ENCODE measurements at regions not wholly inside any gene's neighbourhood (a gene's known extent, or its start where the extent isn't known, plus 50 kb on each side); places are given as distances from the start of the nearest gene placed in this dataset.

DNA sequence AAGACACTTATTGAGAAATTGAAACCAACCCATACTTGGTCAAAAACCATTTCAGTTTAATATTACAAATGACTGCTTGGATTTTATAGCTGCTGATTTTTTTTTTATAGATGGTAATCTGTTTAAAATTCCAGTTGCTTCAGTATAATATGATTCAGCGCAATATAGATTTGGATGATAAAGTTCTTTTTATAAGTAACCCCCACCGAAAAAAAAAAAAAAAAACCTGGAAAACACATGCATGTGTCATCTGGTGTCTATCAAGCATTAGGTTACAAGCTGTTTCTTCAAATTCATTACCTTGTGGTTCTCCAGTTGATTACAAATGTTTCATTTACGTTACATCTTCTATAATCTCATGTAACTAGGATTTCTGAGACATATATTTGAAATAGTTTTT lies 356.6 kb upstream of the ROBO2 start:
- Mint-ChIP-seq H3K36me3 (ENCODE audit: insufficient read depth, unreplicated experiment) (no peaks in the 10 kb centered on the region), H3K4me3 (ENCODE audit: unreplicated experiment) (no peak overlapping the region), H3K4me1 (ENCODE audit: low read depth, unreplicated experiment) (peaks cover 9% of the 10 kb centered on the region), H3K27me3 (ENCODE audit: insufficient read depth, unreplicated experiment) (no peaks in the 10 kb centered on the region), H3K27ac (ENCODE audit: unreplicated experiment) (no peak overlapping the region), H3K9me3 (ENCODE audit: unreplicated experiment) (no peaks in the 10 kb centered on the region)
- no peaks in the 10 kb centered on the region for H3K9me3 ChIP-seq
- no peak for DNase-seq
- no peak for TF ChIP-seq CTCF (IDR thresholded peaks at IDR 0.05; ENCODE audit: insufficient read depth in 1 of 2, low read depth in 1 of 2, low read length in 1 of 2, severe bottlenecking in 1 of 2, unreplicated experiment in 1 of 2)
- no peaks in the 10 kb centered on the region for H3K27me3 ChIP-seq (replicated peaks; ENCODE audit: control insufficient read depth, insufficient read depth, low read length)
- POLR2A ChIA-PET: interaction anchor here (0.6 kb wide), 1 partner anchor 191 kb away, joined by 7 read pairs; no protein-coding TSS in a partner anchor
- no TSS peak for BruUV-seq (replicated peaks)
- no peaks in the 10 kb centered on the region for H3K36me3 ChIP-seq (ENCODE audit: control insufficient read depth, insufficient read depth, low read length)
- H3K4me1 ChIP-seq: peaks cover 17% of the 10 kb centered on the region
- CTCF ChIA-PET: no interaction called here
- H3K4me3 ChIP-seq (ENCODE audit: low read depth, low read length): no peak overlapping the region
- intact Hi-C loops (cut with micrococcal nuclease; ENCODE audit: unreplicated experiment): loop anchor here (10.0 kb wide), 1 partner anchor 192 kb away; no protein-coding TSS in a partner anchor

DNA sequence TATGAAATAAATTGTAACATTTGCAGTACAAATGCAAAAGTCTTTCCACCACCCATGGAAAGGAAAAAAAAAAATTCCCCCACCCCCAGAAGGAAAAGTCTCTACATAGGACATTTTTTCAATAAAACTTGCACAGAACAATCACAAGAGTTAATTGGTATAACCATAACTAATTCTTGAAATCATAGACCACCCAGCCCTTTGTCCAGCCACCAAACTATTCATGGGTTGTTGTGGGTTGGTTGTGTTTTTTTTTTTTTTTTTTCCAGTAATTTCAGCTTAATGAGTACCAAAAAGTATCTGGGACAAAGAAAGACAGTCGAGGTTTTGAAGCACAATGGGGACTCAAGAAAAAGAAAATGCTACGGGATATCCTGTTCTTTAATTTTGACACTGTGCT lies 355.0 kb upstream of the ROBO2 start:
- Histone ChIP-seq H3K36me3 (ENCODE audit: control insufficient read depth, insufficient read depth, low read length) (no peaks in the 10 kb centered on the region), H3K4me1 (peaks cover 17% of the 10 kb centered on the region), H3K9me3 (no peaks in the 10 kb centered on the region), H3K27me3 (replicated peaks; ENCODE audit: control insufficient read depth, insufficient read depth, low read length) (no peaks in the 10 kb centered on the region), H3K4me3 (ENCODE audit: low read depth, low read length) (no peak overlapping the region)
- Mint-ChIP-seq H3K4me1 (ENCODE audit: low read depth, unreplicated experiment) (peaks cover 9% of the 10 kb centered on the region), H3K27me3 (ENCODE audit: insufficient read depth, unreplicated experiment) (no peaks in the 10 kb centered on the region), H3K4me3 (ENCODE audit: unreplicated experiment) (no peak overlapping the region), H3K27ac (ENCODE audit: unreplicated experiment) (no peak overlapping the region), H3K36me3 (ENCODE audit: insufficient read depth, unreplicated experiment) (no peaks in the 10 kb centered on the region), H3K9me3 (ENCODE audit: unreplicated experiment) (peaks cover 7% of the 10 kb centered on the region)
- POLR2A ChIA-PET: no interaction called here
- no peak for DNase-seq
- TF ChIP-seq CTCF (IDR thresholded peaks at IDR 0.05; ENCODE audit: insufficient read depth in 1 of 2, low read depth in 1 of 2, low read length in 1 of 2, severe bottlenecking in 1 of 2, unreplicated experiment in 1 of 2): no peak
- intact Hi-C loops (cut with micrococcal nuclease; ENCODE audit: unreplicated experiment): loop anchor here (10.0 kb wide), 1 partner anchor 190 kb away; no protein-coding TSS in a partner anchor
- no TSS peak for BruUV-seq (replicated peaks)
- CTCF ChIA-PET: no interaction called here

GRCh38 chr3:76685858-76686257 lies 354.0 kb upstream of the ROBO2 start:
- intact Hi-C loops (cut with micrococcal nuclease; ENCODE audit: unreplicated experiment): loop anchor here (10.0 kb wide), 1 partner anchor 189 kb away; no protein-coding TSS in a partner anchor
- Mint-ChIP-seq H3K27ac (ENCODE audit: unreplicated experiment) (no peak overlapping the region), H3K4me3 (ENCODE audit: unreplicated experiment) (peak overlapping the region; percentile 28), H3K9me3 (ENCODE audit: unreplicated experiment) (peaks cover 10% of the 10 kb centered on the region), H3K27me3 (ENCODE audit: insufficient read depth, unreplicated experiment) (no peaks in the 10 kb centered on the region), H3K4me1 (ENCODE audit: low read depth, unreplicated experiment) (peaks cover 9% of the 10 kb centered on the region), H3K36me3 (ENCODE audit: insufficient read depth, unreplicated experiment) (no peaks in the 10 kb centered on the region)
- H3K36me3 ChIP-seq (ENCODE audit: control insufficient read depth, insufficient read depth, low read length): no peaks in the 10 kb centered on the region
- TF ChIP-seq CTCF (IDR thresholded peaks at IDR 0.05; ENCODE audit: insufficient read depth in 1 of 2, low read depth in 1 of 2, low read length in 1 of 2, severe bottlenecking in 1 of 2, unreplicated experiment in 1 of 2): no peak
- peak; percentile 68 to 72 for DNase-seq
- H3K4me3 ChIP-seq (ENCODE audit: low read depth, low read length): no peak overlapping the region
- H3K4me1 ChIP-seq: peaks cover 17% of the 10 kb centered on the region
- H3K9me3 ChIP-seq: no peaks in the 10 kb centered on the region
- ChIA-PET POLR2A (no interaction called here), CTCF (no interaction called here)
- no peaks in the 10 kb centered on the region for H3K27me3 ChIP-seq (replicated peaks; ENCODE audit: control insufficient read depth, insufficient read depth, low read length)
- no TSS peak for BruUV-seq (replicated peaks)

All from Caco-2 (cell line).